ENCODE measurements at regions not wholly inside any gene's neighbourhood (a gene's known extent, or its start where the extent isn't known, plus 50 kb on each side); places are given as distances from the start of the nearest gene placed in this dataset.

DNA sequence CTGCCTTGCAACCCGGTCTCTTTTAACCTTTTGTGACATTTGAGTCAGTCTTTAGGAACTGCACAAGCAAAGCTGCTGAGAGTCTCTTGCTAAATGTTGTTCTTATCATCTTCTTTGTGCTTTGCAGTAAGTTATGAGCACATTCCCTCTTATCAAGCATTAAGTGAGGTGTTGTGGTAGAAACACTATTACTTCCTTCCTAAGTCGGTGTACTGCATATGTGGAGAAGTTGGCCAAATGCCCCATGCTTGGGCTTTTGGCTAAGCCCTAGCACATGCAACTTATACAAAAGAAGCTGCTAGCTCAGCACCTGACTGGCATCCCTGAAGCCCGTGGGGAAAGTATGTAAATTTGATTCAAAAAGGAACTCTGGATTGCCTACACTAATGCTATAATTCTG, 136.5 kb upstream of the RBMS3 start:
- DNase-seq (ENCODE audit: low read depth): peak; percentile 75
- no peak overlapping the region for H3K4me3 ChIP-seq (ENCODE audit: low read depth, low read length)
- TF ChIP-seq, protein P1, sequence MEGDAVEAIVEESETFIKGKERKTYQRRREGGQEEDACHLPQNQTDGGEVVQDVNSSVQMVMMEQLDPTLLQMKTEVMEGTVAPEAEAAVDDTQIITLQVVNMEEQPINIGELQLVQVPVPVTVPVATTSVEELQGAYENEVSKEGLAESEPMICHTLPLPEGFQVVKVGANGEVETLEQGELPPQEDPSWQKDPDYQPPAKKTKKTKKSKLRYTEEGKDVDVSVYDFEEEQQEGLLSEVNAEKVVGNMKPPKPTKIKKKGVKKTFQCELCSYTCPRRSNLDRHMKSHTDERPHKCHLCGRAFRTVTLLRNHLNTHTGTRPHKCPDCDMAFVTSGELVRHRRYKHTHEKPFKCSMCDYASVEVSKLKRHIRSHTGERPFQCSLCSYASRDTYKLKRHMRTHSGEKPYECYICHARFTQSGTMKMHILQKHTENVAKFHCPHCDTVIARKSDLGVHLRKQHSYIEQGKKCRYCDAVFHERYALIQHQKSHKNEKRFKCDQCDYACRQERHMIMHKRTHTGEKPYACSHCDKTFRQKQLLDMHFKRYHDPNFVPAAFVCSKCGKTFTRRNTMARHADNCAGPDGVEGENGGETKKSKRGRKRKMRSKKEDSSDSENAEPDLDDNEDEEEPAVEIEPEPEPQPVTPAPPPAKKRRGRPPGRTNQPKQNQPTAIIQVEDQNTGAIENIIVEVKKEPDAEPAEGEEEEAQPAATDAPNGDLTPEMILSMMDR (IDR thresholded peaks at IDR 0.05; ENCODE audit: insufficient read depth, low read depth, low read length): no peak

DNA sequence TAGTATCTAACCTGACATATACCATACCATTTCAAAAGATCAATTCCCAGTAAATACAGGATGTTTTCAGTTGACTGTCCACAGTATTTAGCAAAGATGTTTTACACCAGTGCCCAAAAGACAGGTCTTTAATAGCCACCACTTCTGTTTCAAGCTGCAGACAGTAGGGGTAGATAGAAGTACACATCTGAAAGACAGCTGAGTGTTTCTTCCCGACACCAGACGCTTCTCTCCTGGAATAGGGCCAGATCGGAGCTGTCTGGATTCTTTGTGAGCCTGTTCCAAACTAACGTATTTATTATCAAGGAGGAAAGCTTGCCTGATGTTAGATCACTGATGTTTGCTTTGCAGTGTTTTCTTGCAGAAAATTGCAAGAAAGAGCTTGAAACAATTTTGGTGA, 136.1 kb upstream of the RBMS3 start:
- TF ChIP-seq, protein P1 (IDR thresholded peaks at IDR 0.05; ENCODE audit: insufficient read depth, low read depth, low read length): peak; percentile 52
- peak; percentile 89 for DNase-seq (ENCODE audit: low read depth)
- no peak overlapping the region for H3K4me3 ChIP-seq (ENCODE audit: low read depth, low read length)

DNA sequence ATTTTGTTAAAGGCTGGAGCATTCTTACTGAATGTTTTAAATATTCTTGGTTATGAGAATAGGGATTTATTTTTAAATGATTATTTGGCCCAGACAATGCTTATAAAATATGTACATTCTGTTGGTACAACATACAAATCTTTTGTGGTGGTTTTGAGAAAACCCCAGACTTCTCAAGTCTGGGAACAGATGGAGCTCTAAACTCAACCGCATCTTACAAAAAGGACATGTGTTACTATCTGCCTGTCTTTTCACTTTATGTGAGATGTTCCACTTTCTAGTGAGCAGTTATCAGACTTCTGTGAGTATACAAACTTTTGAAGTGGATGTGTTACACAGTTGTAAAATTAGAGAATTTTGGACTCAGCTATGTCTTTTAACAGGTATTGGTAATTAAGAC, 135.5 kb upstream of the RBMS3 start:
- TF ChIP-seq, protein P1 (IDR thresholded peaks at IDR 0.05; ENCODE audit: insufficient read depth, low read depth, low read length): no peak
- no peak for DNase-seq (ENCODE audit: low read depth)
- H3K4me3 ChIP-seq (ENCODE audit: low read depth, low read length): no peak overlapping the region

DNA sequence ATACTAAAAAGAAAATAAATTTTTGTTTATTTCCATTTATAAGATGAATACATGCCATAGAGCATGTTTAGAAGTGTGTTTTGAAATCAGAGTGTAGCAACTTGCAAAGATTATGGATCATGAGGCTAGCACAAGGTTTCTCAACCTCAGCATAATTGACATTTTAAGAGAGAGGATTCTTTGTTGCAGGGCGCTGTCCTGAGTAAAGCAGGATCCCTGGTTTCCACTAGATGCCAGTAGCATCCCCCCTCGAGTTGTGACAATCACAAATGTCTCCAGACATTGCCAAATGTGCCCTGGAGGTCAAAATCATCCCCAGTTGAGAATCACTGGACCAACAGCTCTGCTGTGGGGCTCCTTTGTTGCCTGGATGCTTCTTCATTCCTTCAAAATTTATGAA, 128.5 kb upstream of the RBMS3 start:
- DNase-seq (ENCODE audit: low read depth): peak; percentile 62
- H3K4me3 ChIP-seq (ENCODE audit: low read depth, low read length): no peak overlapping the region

DNA sequence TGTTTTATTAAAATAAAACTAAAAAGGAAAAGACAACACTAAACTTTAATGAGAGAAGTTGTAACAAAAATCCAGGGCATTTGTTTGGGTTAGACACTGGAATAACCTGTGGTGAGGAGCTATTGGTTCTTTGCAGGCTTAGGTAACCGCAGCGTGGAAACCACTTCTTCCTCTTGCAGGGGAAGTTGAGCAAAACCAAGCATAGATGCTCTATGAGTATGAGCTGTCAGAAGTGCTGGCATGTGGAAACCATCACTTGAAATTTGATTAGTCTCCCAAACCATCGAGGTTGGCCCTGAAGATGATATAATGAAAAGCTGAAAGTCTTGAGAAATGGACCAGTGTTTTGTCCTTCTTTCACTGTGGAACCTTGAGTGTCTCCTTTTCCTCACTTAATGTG, 127.1 kb upstream of the RBMS3 start:
- H3K4me3 ChIP-seq (ENCODE audit: low read depth, low read length): no peak overlapping the region
- no peak for DNase-seq (ENCODE audit: low read depth)
- TF ChIP-seq, protein P1 (IDR thresholded peaks at IDR 0.05; ENCODE audit: insufficient read depth, low read depth, low read length): no peak

More for the DNA sequence above, 128.5 kb upstream of the RBMS3 start:
- TF ChIP-seq, protein P1 (IDR thresholded peaks at IDR 0.05; ENCODE audit: insufficient read depth, low read depth, low read length): peak; percentile 17

DNA sequence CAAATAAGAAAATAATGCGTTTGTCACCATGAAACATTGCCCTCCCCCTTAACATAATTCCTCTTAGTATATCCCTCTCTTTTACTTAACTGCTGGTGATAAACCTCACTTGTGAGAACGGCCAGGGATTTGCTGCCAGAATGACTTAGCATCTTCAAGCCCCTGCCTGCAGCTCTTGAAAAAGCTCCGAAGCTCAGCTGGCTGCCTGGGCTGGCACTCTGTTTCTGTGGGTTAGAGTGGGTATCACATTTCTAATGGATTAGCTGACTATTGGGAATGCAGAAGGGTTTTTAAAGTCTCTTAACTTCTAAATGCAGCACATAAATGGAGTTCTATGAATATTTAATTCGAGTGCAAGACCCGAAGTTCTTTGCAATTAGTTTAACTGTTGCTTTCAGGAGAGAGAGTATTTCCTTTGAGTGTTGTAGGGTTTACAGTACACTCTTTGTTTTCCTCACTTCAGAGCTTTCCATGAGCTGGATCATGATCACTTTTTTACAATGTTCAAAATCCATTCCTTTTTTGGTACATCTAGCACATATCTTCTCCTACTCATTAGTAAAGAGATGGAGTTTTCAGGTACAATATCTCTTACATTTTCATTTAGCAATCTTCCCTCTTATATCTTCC, 124.7 kb upstream of the RBMS3 start:
- TF ChIP-seq, protein P1 (IDR thresholded peaks at IDR 0.05; ENCODE audit: insufficient read depth, low read depth, low read length): no peak
- DNase-seq (ENCODE audit: low read depth): no peak
- H3K4me3 ChIP-seq (ENCODE audit: low read depth, low read length): no peak overlapping the region

DNA sequence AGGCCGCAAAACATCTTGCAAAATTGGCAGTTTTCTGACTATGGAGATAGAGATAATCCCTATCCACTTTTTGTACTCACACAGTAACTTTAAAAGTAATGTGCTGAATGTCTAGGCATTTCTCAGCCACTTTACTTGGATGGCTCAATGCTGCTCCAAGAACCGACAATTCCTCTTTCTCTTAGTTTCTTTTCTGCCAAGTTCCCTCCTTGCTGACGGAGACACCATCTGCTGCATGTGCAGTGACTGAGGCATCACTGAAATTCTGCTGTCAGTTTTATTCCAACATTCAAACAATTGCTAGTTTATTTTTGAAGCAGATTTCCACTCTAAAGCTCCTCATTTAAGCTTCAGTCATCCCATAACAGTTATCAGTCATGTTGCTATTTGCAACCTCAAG, 116.0 kb upstream of the RBMS3 start:
- TF ChIP-seq, protein P1 (IDR thresholded peaks at IDR 0.05; ENCODE audit: insufficient read depth, low read depth, low read length): no peak
- no peak for DNase-seq (ENCODE audit: low read depth)
- no peak overlapping the region for H3K4me3 ChIP-seq (ENCODE audit: low read depth, low read length)
